ENCODE measurements at regions not wholly inside any gene's neighbourhood (a gene's known extent, or its start where the extent isn't known, plus 50 kb on each side); places are given as distances from the start of the nearest gene placed in this dataset.
"Not testable (repeated sequence)": the region's sequence is repeated elsewhere in the genome, so short reads cannot be mapped to it uniquely, and the experiment has no call there.

- no peak for DNase-seq (ENCODE audit: low spot score)
Observed at GRCh38 chr5:124121198-124121597, 609.2 kb downstream of the CSNK1G3 start.

DNA sequence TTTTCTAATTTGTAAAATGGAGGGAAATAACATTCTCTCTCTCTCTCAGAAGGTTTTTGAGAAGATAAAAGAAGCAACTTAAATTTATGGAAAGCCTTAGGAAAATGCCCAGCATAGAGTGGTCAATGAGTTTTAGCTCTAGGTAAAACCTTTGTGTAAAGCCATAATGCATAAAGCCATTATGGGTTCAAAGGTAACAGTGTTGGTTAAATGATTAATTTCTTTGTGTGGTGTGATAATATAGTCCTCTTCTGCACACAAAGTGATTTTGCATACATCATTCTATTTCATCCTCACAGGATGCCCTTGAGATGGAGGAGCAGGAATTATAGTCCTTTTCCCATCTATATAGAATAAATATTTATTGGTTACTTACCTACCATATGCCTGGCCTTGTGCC is 602.9 kb downstream of the CSNK1G3 start:
- DNase-seq (ENCODE audit: low spot score): no peak

DNA sequence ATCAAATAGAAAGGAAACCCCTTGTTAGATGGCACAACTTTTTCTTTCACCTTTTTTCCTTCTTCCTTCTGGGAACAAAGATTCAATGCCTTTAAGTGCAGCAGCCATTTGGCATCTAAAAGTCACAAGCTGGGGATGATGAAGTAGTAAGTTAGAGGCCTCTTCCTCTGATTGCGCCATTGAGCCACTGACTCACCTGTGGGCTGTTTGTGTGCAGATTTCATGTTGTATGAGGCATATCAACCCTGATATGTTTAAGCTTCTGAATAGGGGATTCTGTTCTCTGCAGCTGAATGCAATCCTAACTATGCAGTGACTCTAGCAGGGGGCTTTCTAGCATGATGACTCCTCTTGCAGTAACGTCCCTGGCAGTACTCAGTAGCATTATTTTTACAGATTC is 599.9 kb downstream of the CSNK1G3 start:
- no peak for DNase-seq (ENCODE audit: low spot score)

GRCh38 chr5:124110942-124111341 is 599.0 kb downstream of the CSNK1G3 start:
- no peak for DNase-seq (ENCODE audit: low spot score)

- no peak for DNase-seq (ENCODE audit: low spot score)
Observed at GRCh38 chr5:124105326-124105725, 593.3 kb downstream of the CSNK1G3 start.

DNA sequence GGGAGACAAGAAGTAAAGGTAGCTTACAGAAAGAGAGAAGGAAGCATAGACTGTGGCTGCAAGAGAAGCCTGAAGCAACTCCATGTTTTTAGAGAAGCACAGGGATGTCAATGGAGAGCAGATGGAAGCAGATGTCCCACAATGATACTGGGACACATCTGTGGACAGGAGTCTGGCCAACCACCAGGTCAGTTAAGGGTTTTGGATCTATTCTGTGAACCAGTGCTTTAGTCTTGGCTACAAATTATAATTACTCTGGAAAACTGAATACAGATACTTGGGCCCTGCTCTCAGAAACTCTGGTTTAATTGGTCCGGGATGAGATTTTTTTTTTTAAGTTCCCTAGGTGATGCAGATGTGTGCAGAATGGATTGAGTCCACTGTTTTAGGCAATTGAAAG is 592.8 kb downstream of the CSNK1G3 start:
- no peak for DNase-seq (ENCODE audit: low spot score)

GRCh38 chr5:124104344-124104743 is 592.4 kb downstream of the CSNK1G3 start:
- no peak for DNase-seq (ENCODE audit: low spot score)

- no peak for DNase-seq (ENCODE audit: low spot score)
Observed at GRCh38 chr5:124103671-124104070, 591.7 kb downstream of the CSNK1G3 start.

GRCh38 chr5:124103056-124103455 is 591.1 kb downstream of the CSNK1G3 start:
- not testable (repeated sequence) for DNase-seq (ENCODE audit: low spot score)

GRCh38 chr5:124102486-124102885 is 590.5 kb downstream of the CSNK1G3 start:
- DNase-seq (ENCODE audit: low spot score): no peak

DNA sequence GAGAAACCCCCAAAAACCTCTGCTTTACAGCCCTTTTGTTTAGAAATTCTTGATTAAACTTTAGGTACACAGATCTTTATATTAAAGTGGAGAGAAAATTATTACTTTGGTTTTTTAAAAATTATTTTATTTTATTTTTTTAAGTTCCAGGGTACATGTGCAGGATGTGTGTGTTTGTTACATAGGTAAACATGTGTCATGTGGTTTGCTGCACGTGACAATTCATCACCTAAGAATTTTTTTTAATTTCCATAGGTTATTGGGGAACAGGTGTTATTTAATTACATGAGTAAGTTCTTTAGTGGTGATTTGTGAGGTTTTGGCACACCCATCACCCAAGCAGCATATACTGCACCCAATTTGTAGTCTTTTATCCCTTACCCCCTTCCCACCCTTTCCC is 581.7 kb downstream of the CSNK1G3 start:
- no peak for DNase-seq (ENCODE audit: low spot score)

DNA sequence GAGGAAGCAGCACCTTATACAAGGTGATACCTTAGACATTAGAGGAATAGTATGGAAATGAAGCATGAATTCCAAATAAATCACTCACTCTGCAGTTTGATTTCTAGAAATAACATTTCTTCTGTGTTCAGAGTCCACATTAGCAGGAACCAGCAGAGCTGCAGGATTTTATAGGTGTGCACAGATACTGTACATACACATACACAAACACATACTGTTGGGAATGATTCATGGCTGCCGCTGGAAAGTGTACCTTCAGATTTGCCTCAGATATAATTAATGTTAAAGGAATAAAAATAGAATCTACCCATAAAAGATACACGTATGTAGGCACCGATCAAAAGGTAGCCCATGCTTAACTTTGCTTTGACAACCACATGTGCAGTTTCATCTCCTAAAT is 578.1 kb downstream of the CSNK1G3 start:
- no peak for DNase-seq (ENCODE audit: low spot score)

DNA sequence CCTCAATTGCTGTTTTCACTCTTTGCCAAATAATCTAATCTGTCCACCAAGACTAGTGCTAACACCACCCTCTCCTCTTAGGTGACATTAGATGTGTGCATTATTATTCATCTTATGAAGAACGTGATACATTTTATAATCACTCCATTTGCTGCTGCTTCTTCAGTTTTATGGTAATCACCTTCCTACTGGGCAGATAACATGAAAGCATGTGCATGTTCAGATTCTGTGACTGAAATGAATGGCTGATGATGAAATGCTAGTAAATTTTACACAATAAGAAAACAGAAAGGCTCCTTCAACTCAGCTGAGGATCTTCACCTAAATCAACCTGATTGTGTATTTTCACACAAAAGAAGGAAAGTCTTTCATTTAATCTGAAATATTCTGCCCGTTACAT is 577.6 kb downstream of the CSNK1G3 start:
- DNase-seq (ENCODE audit: low spot score): no peak

GRCh38 chr5:124088289-124089032 is 576.5 kb downstream of the CSNK1G3 start:
- no peak for DNase-seq (ENCODE audit: low spot score)

DNA sequence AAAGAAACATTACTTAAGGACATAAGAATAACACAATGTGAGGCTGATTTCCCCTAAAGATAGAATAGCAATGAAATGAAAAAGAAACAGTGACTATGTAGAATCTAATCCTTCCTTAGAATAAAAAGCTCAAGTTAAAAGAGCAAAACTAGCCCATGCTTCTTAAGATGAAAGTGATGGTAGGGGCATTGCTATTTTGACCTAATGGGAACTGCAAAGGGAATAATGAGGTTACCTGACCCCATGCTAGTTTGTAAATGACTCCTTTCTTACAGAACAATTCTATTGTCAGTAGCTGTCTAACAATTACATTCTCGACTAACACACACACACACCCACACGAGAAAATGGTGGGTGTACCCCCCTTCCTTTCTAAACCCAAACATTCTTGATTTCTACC is 575.8 kb downstream of the CSNK1G3 start:
- no peak for DNase-seq (ENCODE audit: low spot score)

DNA sequence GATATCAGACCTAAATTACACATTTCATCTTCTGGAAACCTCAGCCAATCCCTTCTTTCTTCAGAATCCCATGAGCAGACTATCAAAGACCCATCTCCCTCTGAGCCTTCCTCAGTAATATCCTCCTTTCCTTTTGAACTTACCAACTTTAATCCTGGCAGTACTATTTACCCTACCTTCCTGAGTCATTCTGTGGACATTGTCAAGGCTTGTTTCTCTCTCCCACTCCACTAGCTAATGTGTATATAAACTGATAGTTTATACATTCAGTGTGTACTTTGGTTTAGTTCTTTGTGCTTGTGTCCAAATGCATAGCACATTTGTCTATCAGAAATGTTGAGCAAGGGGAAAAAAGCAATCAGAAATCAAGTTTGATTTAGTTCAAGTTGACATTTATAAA is 568.3 kb downstream of the CSNK1G3 start:
- no peak for DNase-seq (ENCODE audit: low spot score)

- DNase-seq (ENCODE audit: low spot score): no peak
Observed at GRCh38 chr5:124079062-124079461, 567.1 kb downstream of the CSNK1G3 start.

DNA sequence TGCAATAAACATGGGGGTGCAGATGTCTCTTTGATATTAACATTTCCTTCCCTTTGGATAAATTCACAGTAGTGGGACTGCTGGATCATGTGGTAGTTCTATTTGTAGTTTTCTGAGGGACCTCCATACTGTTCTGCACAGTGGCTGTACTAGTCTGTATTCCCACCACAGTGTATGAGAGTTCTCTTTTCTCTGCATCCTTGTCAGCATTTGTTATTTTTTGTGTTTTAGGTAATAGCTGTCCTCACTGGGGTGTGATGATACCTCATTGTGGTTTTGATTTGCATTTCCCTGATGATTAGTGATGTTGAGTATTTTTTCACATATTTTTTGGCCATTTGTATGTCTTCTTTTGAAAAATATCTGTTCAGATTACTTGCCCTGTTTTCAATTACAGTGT is 562.5 kb downstream of the CSNK1G3 start:
- no peak for DNase-seq (ENCODE audit: low spot score)

DNA sequence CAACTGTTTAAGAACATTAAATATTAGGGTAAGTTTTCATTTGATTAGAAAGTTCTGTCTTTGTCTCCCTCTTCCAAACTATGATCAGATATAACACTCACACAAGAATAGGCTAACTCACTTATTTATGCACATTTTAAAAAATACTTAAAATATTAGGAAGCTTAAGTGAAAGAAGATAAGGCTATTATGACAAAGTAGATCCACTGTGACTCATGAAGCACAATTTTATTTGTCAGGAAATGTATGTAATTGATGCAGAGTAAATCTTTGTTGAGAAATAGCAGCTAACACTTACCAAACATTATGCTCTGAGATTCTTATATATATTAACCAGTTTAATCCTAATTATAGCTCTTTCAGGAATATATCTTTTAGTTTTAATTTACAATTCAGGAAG is 560.6 kb downstream of the CSNK1G3 start:
- DNase-seq (ENCODE audit: low spot score): no peak

GRCh38 chr5:124071039-124071438 is 559.1 kb downstream of the CSNK1G3 start:
- no peak for DNase-seq (ENCODE audit: low spot score)

DNA sequence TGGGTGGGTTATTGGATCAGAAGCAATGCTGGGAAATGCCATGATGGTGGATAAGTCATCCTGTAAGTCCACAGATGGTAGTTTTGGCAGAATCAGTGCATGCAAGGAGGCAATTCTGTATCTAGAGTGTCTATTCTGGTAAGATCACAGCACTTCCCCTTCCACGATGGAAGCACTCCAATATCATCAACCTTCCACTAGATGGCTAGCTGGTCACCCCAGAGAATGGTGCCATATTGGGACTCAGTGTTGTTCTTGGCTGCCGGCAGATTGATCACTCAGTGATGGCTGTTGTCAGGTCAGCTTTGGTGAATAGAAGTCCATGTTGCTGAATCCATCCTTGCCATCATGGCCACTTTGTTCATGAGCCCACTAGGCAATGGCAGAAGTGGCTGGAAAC is 553.5 kb downstream of the CSNK1G3 start:
- DNase-seq (ENCODE audit: low spot score): no peak

DNA sequence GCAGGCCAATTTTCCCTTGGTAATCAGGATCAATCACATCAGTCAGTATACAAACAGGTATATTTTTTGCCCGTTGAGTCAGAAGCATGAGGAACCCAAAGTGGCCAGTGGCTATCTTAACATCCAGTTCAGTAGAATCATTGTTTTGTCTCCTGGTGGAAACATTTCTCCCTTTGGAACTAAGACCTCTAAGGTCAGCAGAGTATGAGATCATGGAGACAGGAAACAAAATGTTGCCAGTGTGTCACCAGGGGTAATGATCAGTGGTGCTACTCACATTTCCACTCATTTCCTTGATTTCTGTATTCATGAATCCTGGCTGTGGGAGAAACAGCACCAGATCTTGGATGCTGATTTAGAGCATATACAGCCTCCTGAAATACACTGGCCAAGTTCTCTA is 553.0 kb downstream of the CSNK1G3 start:
- no peak for DNase-seq (ENCODE audit: low spot score)

GRCh38 chr5:124061663-124062062 is 549.7 kb downstream of the CSNK1G3 start:
- no peak for DNase-seq (ENCODE audit: low spot score)

- peak; percentile 43 for DNase-seq (ENCODE audit: low spot score)
Observed at GRCh38 chr5:124061068-124061430, 549.1 kb downstream of the CSNK1G3 start.
